Esophagus muscularis mucosa (tissue), 4 donors: ENCODE measurements at regions not wholly inside any gene's neighbourhood (a gene's known extent, or its start where the extent isn't known, plus 50 kb on each side); places are given as distances from the start of the nearest gene placed in this dataset.

Experiments
- DNase-seq: peaks from one replicate; pipeline ENCODE4 v3.0.0-alpha.2; 2017; ENCODE audit errors: extremely low spot score
- H3K27ac ChIP-seq, 4 donors: fragments of 200-600 bp; sonication (generic); replicated peaks in 1 of 4; 1 replicate in 3 of 4; 2 replicates in 1 of 4; pipeline ENCODE4 v1.5.1; 2016 to 2019; ENCODE audit warnings: mild to moderate bottlenecking in 1 of 4
- H3K27me3 ChIP-seq, 4 donors: fragments of 200-600 bp; sonication (generic); one replicate each; pipeline versions ENCODE4 v1.5.1 to v1.6.0; 2016 to 2019
- H3K36me3 ChIP-seq, 4 donors: fragments of 200-600 bp; sonication (generic); one replicate each; pipeline ENCODE4 v1.5.1; 2016 to 2019
- H3K4me1 ChIP-seq, 4 donors: fragments of 200-600 bp; sonication (generic); one replicate each; pipeline ENCODE4 v1.5.1; 2016 to 2019
- H3K4me3 ChIP-seq, 4 donors: fragments of 200-600 bp; sonication (generic); 1 replicate in 2 of 4; 2 replicates in 2 of 4; pipeline ENCODE4 v1.5.1; 2016 to 2019; ENCODE audit warnings: mild to moderate bottlenecking in 4 of 4, moderate library complexity in 1 of 4
- H3K9me3 ChIP-seq, 4 donors: fragments of 200-600 bp; sonication (generic); 1 replicate in 3 of 4; 2 replicates in 1 of 4; pipeline ENCODE4 v1.5.1; 2016 to 2019
- CTCF ChIP-seq, 3 experiments: fragments of 200-600 bp in 2 of 3; fragments of 450-650 bp in 1 of 3; sonication (generic) in 2 of 3; IDR thresholded peaks; one replicate each; pipeline ENCODE4 v1.5.1; 2017 to 2019; ENCODE audit warnings: antibody characterized with exemption in 3 of 3, mild to moderate bottlenecking in 2 of 3, moderate library complexity in 1 of 3
- EP300 ChIP-seq: sonication (generic); formaldehyde crosslinking; IDR thresholded peaks from one replicate; pipeline ENCODE4 v1.6.1; 2017; ENCODE audit warnings: antibody characterized with exemption
- POLR2A ChIP-seq: fragments of 450-650 bp; IDR thresholded peaks from one replicate; pipeline ENCODE4 v1.6.1; 2017; ENCODE audit warnings: antibody characterized with exemption, moderate library complexity, mild to moderate bottlenecking, low read depth
- POLR2AphosphoS5 ChIP-seq, 2 donors: sonication (generic); formaldehyde crosslinking; IDR thresholded peaks; one replicate each; pipeline ENCODE4 v1.6.1; 2017; ENCODE audit warnings: antibody characterized with exemption in 2 of 2
- WGBS: methylation state at CpG from one replicate; pipeline ENCODE4 v1.1.5; 2018; 5-methylcytosine and 5-hydroxymethylcytosine counted together
- intact Hi-C: fragments of 100-400 bp; cut with DNase I; formaldehyde crosslinking; loops from one replicate; pipeline ENCODE4 v1.15.1; 2023

- Histone ChIP-seq H3K4me3 (no peak overlapping the region), H3K4me1 (peaks cover 2 to 5% (median 3%) of the 10 kb centered on the region in 4 donors), H3K27ac (no peak overlapping the region), H3K27me3 (no peaks in the 10 kb centered on the region), H3K9me3 (no peaks in the 10 kb centered on the region), H3K36me3 (no peaks in the 10 kb centered on the region)
- DNase-seq = no peak
- no peak for TF ChIP-seq EP300
- TF ChIP-seq CTCF (IDR thresholded peaks at IDR 0.05) = no peak
- TF ChIP-seq POLR2A = no peak
- TF ChIP-seq POLR2AphosphoS5 (IDR thresholded peaks at IDR 0.05) = no peak
- intact Hi-C loops = loop anchor here (10.0 kb wide), 1 partner anchor 248 kb away; no protein-coding TSS in a partner anchor
- WGBS = 88% methylated on average over 5 of the region's 5 CpGs
These were observed 350.8 kb upstream of the KLF3 start for GRCh38 chr4:38313175-38313574.

- TF ChIP-seq POLR2A (no peak), CTCF (IDR thresholded peaks at IDR 0.05) (no peak), EP300 (no peak)
- peaks cover 6 to 13% (median 12%) of the 10 kb centered on the region in 4 donors for H3K4me1 ChIP-seq
- intact Hi-C loops = loop anchor here (10.0 kb wide), 1 partner anchor 249 kb away; no protein-coding TSS in a partner anchor
- no peak overlapping the region for H3K27ac ChIP-seq
- no peak for DNase-seq
- no peak overlapping the region for H3K4me3 ChIP-seq
- no peaks in the 10 kb centered on the region for H3K27me3 ChIP-seq
- 81% methylated on average over 4 of the region's 4 CpGs for WGBS
- no peaks in the 10 kb centered on the region for H3K36me3 ChIP-seq
- no peaks in the 10 kb centered on the region for H3K9me3 ChIP-seq
These were observed 349.9 kb upstream of the KLF3 start for GRCh38 chr4:38313999-38314561.

- H3K4me3 ChIP-seq = no peak overlapping the region
- no peak for TF ChIP-seq EP300
- TF ChIP-seq POLR2AphosphoS5 (IDR thresholded peaks at IDR 0.05) = no peak
- no peak for TF ChIP-seq POLR2A
- no peaks in the 10 kb centered on the region for H3K36me3 ChIP-seq
- WGBS = 79% methylated on average over 5 of the region's 5 CpGs
- no peaks in the 10 kb centered on the region for H3K9me3 ChIP-seq
- H3K4me1 ChIP-seq = peaks cover 12 to 18% (median 18%) of the 10 kb centered on the region in 4 donors
- H3K27ac ChIP-seq = no peak overlapping the region
- DNase-seq = no peak
- intact Hi-C loops = loop anchor here (10.0 kb wide), 1 partner anchor 250 kb away; no protein-coding TSS in a partner anchor
- H3K27me3 ChIP-seq = no peaks in the 10 kb centered on the region
These were observed 349.3 kb upstream of the KLF3 start for GRCh38 chr4:38314663-38315062.

GRCh38 chr4:38315286-38315685, 348.7 kb upstream of the KLF3 start:
- TF ChIP-seq POLR2A = no peak
- Histone ChIP-seq H3K27ac (no peak overlapping the region), H3K4me1 (peaks cover 18 to 24% (median 23%) of the 10 kb centered on the region in 4 donors), H3K36me3 (no peaks in the 10 kb centered on the region), H3K4me3 (no peak overlapping the region), H3K27me3 (no peaks in the 10 kb centered on the region), H3K9me3 (no peaks in the 10 kb centered on the region)
- WGBS = 83% methylated on average over 5 of the region's 5 CpGs
- DNase-seq = no peak
- intact Hi-C loops = loop anchor here (10.0 kb wide), 1 partner anchor 250 kb away; no protein-coding TSS in a partner anchor

DNA sequence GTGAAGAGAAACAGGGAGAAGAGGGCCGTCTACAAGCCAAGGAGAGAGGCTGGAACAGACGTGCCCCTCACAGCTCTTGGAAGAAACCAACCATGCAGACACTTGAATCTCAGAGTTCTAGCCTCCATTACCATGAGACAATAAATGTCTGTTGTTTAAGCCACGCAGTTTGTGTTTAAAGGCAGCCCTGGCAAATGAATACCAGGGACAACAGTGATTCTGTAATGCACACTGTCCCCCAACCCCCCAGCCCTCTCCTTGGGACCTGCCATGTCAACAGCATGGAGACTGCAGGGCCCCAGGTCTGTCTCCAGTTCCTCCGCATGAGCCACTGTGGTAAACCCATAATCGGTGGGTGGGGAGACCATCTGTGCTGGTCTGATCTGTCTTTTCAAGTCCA, 348.0 kb upstream of the KLF3 start:
- peaks cover 20 to 29% (median 28%) of the 10 kb centered on the region in 4 donors for H3K4me1 ChIP-seq
- DNase-seq = no peak
- H3K36me3 ChIP-seq = no peaks in the 10 kb centered on the region
- no peak overlapping the region for H3K4me3 ChIP-seq
- no peaks in the 10 kb centered on the region for H3K27me3 ChIP-seq
- H3K9me3 ChIP-seq = no peaks in the 10 kb centered on the region
- no peak overlapping the region for H3K27ac ChIP-seq
- intact Hi-C loops = loop anchor here (10.0 kb wide), 1 partner anchor 251 kb away; no protein-coding TSS in a partner anchor
- WGBS = 89% methylated on average over 5 of the region's 5 CpGs
- no peak for TF ChIP-seq EP300
- no peak for TF ChIP-seq CTCF (IDR thresholded peaks at IDR 0.05)
- TF ChIP-seq POLR2A = no peak
- no peak for TF ChIP-seq POLR2AphosphoS5 (IDR thresholded peaks at IDR 0.05)
